ENCODE measurements at regions not wholly inside any gene's neighbourhood (a gene's known extent, or its start where the extent isn't known, plus 50 kb on each side); places are given as distances from the start of the nearest gene placed in this dataset.

GRCh38 chr9:106708475-106709146 is 154.4 kb upstream of the ZNF462 start:
- no peak for DNase-seq (ENCODE audit: low read depth)

DNA sequence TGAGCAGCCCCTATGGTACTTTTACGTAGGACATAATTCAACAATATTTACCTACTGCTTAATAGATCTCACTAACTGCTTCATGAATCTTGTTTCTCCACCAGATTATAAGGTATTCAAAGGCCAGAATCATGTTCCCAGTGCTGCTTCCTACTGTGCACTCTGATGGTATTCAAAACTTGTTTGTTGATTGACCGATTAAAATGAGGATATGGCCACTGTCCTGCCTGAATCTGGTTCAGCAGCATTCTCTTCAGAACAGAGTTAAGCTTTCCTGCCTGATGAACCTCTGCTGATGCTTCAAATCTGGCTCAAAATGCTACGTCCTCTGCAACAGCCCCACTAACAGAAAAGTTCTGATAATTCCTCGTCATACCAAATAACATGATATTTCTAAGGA is 150.7 kb upstream of the ZNF462 start:
- DNase-seq (ENCODE audit: low read depth) = no peak

- DNase-seq (ENCODE audit: low read depth) = no peak
These were observed 149.8 kb upstream of the ZNF462 start for GRCh38 chr9:106713206-106713605.

GRCh38 chr9:106716820-106717219 is 146.1 kb upstream of the ZNF462 start:
- DNase-seq (ENCODE audit: low read depth) = no peak

DNA sequence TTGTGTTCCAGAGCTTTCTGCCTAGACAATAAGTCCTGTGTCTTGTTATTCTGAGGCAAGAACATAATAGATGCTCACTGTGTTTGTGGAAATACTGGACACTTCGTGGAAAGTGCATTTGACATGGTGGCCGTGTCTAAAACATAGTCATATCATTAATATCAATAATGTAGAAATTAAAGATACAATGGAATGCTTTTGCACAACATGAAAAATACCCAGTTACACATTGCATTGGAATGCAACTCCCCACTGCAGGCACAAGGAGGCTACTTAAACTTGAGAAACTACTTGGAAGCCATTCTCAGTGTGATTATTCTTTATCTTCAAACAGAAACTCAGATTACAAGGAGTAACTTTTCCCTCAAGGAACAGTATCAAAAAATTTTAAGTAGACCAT is 145.3 kb upstream of the ZNF462 start:
- no peak for DNase-seq (ENCODE audit: low read depth)

DNA sequence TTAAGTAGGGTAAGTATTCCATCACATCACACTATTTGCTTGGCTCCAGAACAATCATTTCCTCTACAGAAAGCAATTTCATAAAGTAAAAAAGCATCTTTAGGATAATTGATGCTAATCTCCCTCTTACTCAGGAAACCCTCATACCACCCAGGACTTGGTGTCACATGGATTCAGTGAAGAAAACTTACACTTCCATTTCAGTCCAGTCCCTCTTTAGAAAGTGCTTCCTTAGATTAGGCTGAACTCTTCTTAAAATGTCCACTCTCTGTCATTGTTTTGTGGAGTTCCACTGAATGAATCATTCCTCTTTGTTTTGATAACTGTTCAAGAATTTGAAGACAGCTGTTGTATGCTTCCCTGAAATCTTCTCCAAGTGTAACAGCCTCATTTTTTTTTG is 144.0 kb upstream of the ZNF462 start:
- DNase-seq (ENCODE audit: low read depth) = no peak

- DNase-seq (ENCODE audit: low read depth) = no peak
These were observed 140.8 kb upstream of the ZNF462 start for GRCh38 chr9:106722051-106722753.

DNA sequence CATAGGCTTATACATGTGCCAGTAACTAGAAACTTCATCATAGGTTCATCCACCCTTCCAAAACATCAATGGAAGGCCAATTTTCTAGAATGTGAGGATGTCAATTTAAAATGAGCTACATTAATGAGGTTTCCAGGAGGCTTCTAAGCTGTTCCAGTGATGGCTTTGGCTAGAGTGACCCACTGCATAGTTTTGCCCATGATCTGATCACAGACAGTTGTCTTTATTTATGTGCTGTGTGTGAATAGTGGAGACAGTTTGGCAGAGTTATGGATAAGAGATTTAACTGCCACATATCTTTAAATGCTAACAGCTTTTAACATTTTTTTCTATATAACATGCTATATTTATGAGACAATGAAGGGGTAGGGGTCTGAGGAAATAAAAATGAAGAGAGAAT is 139.0 kb upstream of the ZNF462 start:
- no peak for DNase-seq (ENCODE audit: low read depth)

- no peak for DNase-seq (ENCODE audit: low read depth)
These were observed 138.4 kb upstream of the ZNF462 start for GRCh38 chr9:106724566-106724965.

GRCh38 chr9:106726070-106726815 is 136.7 kb upstream of the ZNF462 start:
- no peak for DNase-seq (ENCODE audit: low read depth)

GRCh38 chr9:106727969-106728368 is 135.0 kb upstream of the ZNF462 start:
- DNase-seq (ENCODE audit: low read depth) = no peak

GRCh38 chr9:106728860-106729259 is 134.1 kb upstream of the ZNF462 start:
- DNase-seq (ENCODE audit: low read depth) = no peak

DNA sequence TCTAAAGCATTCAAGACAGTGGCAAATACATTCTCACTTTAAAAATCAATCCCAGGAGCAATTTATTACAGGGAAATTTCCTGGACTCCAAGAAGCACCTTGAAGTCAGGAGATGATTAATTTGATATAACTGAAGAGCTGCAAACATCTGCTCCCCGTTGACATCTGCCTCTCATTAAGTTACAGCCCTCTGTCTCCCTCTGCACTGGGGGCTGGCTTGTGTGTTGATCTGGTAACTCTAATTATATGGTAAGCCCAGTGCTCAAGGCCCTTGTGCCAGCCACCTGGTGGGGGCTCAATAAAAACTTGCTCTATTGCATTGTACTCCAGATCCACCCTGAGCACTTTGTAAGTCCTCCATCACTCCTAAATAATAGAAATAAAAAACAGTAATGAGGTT is 131.1 kb upstream of the ZNF462 start:
- no peak for DNase-seq (ENCODE audit: low read depth)

GRCh38 chr9:106733828-106734380 is 129.1 kb upstream of the ZNF462 start:
- DNase-seq (ENCODE audit: low read depth) = no peak

DNA sequence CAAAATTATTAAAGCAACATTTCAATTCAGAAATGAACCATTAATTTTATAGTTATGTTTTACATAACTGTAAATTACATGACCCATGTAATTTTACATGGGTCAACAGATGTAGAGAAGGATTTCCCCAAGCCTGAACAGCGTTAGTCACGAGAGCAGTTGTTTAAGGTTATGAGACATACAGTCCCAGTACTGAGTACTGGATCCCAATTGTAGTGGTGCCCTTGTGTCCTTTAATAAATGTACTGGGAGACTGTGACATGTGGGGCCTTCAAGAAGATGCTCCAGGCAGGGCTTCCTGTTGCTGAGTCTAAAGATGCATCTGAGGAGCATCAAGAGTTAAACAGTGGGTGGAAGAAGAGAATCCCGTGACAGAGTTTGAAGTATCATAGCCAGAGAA is 125.5 kb upstream of the ZNF462 start:
- no peak for DNase-seq (ENCODE audit: low read depth)

DNA sequence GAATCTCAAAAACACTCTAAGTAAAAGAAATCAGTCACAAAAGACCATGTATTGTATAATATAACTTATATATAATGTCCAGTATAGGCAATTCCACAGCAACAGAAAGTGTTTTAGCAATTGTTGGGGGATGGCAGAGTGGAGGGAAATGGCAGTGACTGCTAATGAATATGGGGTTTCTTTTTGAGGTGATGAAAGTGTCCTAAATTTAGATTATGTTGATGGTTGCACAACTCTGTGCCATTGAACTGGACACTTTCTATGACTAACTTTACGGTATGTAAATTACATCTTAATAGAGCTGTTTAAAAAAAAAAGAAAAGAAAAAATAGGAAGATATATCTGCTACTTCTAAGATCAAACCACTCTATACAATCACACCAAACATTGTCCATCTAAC is 124.9 kb upstream of the ZNF462 start:
- DNase-seq (ENCODE audit: low read depth) = no peak

GRCh38 chr9:106745457-106745856 is 117.5 kb upstream of the ZNF462 start:
- no peak for DNase-seq (ENCODE audit: low read depth)

DNA sequence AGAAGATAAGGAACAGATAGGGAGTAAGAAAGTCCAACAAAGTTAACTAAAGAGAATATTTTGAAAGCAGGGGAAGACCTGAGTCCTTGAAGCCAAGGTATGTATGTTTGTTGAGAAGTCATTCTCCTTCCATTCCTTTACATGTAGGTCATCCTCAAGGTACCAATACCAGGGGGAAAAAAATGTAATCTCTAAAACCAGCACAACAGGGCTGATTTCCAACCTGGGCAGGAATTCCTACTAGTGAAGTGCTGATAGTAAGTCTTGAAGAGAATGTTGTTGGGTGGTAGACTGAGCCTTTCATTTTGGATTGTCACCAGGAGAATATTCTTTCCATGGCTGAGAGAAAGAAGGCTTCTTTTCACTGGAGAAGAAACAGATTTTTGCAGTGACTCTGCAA is 117.1 kb upstream of the ZNF462 start:
- no peak for DNase-seq (ENCODE audit: low read depth)

DNA sequence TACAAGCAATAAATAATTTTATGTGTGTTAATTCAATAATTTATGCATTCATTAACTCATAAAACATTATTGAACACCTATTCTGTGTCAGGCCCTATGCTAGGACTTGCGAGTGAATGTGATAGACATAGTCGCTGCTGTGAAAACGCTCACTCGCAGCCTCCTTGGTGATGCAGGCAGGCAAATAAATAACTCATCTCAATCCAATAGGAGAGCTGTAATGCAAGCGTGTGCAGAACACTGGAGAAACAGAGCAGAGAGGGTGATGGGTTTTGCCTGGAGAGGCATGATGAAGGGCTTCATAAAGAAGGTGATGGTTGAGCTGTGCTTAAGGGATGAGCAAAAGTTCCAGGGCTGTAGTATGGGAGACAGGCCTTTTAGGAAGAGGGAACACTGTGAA is 111.3 kb upstream of the ZNF462 start:
- no peak for DNase-seq (ENCODE audit: low read depth)

DNA sequence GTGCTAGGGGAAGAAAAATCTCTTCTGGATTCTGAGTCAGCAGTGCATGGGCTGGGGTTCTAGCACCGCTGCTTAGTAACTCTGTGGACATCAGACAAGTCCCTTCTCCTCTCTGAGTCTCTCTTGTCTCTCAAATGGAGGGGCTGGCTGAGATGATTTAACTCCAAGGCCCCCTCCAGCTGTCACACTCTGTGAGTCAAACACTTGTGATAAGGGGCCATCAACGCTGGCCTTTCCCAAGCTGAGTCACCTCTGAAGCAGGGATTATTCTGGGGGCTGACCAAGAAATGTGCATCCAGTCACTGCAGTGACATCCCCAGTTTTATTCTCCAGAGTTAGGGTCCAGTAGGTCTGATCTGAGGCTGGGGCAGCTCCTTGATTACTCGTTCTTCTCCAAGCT is 110.4 kb upstream of the ZNF462 start:
- no peak for DNase-seq (ENCODE audit: low read depth)

- DNase-seq (ENCODE audit: low read depth) = no peak
These were observed 109.8 kb upstream of the ZNF462 start for GRCh38 chr9:106753155-106753671.

GRCh38 chr9:106755736-106756135 is 107.2 kb upstream of the ZNF462 start:
- no peak for DNase-seq (ENCODE audit: low read depth)

DNA sequence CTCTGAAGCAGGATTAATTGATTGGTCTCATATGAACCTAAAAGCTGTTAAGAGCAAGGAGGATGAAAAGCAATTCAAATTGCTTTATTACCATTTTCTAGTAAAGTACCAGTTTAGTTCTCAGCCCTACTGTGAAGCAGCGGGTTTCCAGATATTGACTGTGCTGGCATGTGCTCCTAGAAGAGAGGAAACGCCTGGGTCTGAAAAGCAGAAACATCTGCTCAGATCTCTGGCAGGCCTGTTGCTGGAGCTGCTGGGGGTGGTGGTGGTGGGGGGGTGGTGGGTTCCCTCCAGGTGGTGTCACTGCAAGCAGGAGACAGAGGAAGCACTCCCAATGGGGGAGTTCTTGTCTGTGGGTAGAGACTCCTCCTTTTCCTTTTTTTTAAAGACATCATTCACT is 105.5 kb upstream of the ZNF462 start:
- DNase-seq (ENCODE audit: low read depth) = no peak

Data from stimulated activated CD8-positive, alpha-beta memory T cell treated with anti-CD3 and anti-CD28 coated beads, Interleukin-15, amount 100 ng/mL, for 24 hours (primary cell).